HG02798 (cell line): ENCODE measurements at regions not wholly inside any gene's neighbourhood (a gene's known extent, or its start where the extent isn't known, plus 50 kb on each side); places are given as distances from the start of the nearest gene placed in this dataset.
"Not testable (repeated sequence)": the region's sequence is repeated elsewhere in the genome, so short reads cannot be mapped to it uniquely, and the experiment has no call there.

Source experiments
- ATAC-seq: cut with Tn5 transposase; IDR thresholded peaks from one replicate; pipeline ENCODE4 v1.9.1; 2021; ENCODE audit warnings: mild to moderate bottlenecking; ENCODE audit not compliant: unreplicated experiment, poor library complexity

- no peak for ATAC-seq
Observed at GRCh38 chr5:107020626-107021025, 650.1 kb downstream of the EFNA5 start.

- ATAC-seq, result no peak
Observed at GRCh38 chr5:107017616-107018015, 653.1 kb downstream of the EFNA5 start.

- ATAC-seq, result no peak
Observed at GRCh38 chr5:107012371-107012770, 658.4 kb downstream of the EFNA5 start.

- ATAC-seq, result no peak
Observed at GRCh38 chr5:107011605-107012004, 659.1 kb downstream of the EFNA5 start.

- ATAC-seq, result no peak
Observed at GRCh38 chr5:107010060-107010459, 660.7 kb downstream of the EFNA5 start.

- no peak for ATAC-seq
Observed at GRCh38 chr5:107005653-107006052, 665.1 kb downstream of the EFNA5 start.

GRCh38 chr5:107005161-107005560 lies 665.6 kb downstream of the EFNA5 start:
- ATAC-seq, result no peak

GRCh38 chr5:107002115-107002514 lies 668.6 kb downstream of the EFNA5 start:
- ATAC-seq, result no peak

GRCh38 chr5:106999506-106999905 lies 671.2 kb downstream of the EFNA5 start:
- ATAC-seq, result not testable (repeated sequence)

GRCh38 chr5:106986006-106986405 lies 684.7 kb downstream of the EFNA5 start:
- ATAC-seq, result no peak

GRCh38 chr5:106985174-106985573 lies 685.6 kb downstream of the EFNA5 start:
- ATAC-seq, result no peak

- ATAC-seq, result not testable (repeated sequence)
Observed at GRCh38 chr5:106979178-106979577, 691.6 kb downstream of the EFNA5 start.

- ATAC-seq, result not testable (repeated sequence)
Observed at GRCh38 chr5:106978582-106979165, 692.1 kb downstream of the EFNA5 start.

- ATAC-seq, result no peak
Observed at GRCh38 chr5:106976363-106976762, 694.4 kb downstream of the EFNA5 start.

GRCh38 chr5:106974272-106974671 lies 696.5 kb downstream of the EFNA5 start:
- ATAC-seq, result no peak

- ATAC-seq, result no peak
Observed at GRCh38 chr5:106966686-106967315, 703.9 kb downstream of the EFNA5 start.

- no peak for ATAC-seq
Observed at GRCh38 chr5:106964132-106964531, 706.6 kb downstream of the EFNA5 start.

- ATAC-seq, result no peak
Observed at GRCh38 chr5:106963630-106964029, 707.1 kb downstream of the EFNA5 start.

- ATAC-seq, result no peak
Observed at GRCh38 chr5:106962464-106963230, 708.1 kb downstream of the EFNA5 start.

GRCh38 chr5:106959387-106959786 lies 711.4 kb downstream of the EFNA5 start:
- ATAC-seq, result no peak

GRCh38 chr5:106957336-106957735 lies 713.4 kb downstream of the EFNA5 start:
- no peak for ATAC-seq

GRCh38 chr5:106956886-106957285 lies 713.9 kb downstream of the EFNA5 start:
- ATAC-seq, result no peak
